ENCODE measurements at regions not wholly inside any gene's neighbourhood (a gene's known extent, or its start where the extent isn't known, plus 50 kb on each side); places are given as distances from the start of the nearest gene placed in this dataset.

- Histone ChIP-seq H3K36me3 (ENCODE audit: control insufficient read depth, insufficient read depth, low read length) (no peaks in the 10 kb centered on the region), H3K4me1 (ENCODE audit: control insufficient read depth, insufficient read depth, low read length) (no peaks in the 10 kb centered on the region), H3K27ac (ENCODE audit: low read length) (no peak overlapping the region), H3K9me3 (ENCODE audit: control insufficient read depth, insufficient read depth, low read length) (no peaks in the 10 kb centered on the region), H3K27me3 (ENCODE audit: control insufficient read depth, insufficient read depth, low read length) (peaks cover 3% of the 10 kb centered on the region), H3K4me3 (ENCODE audit: low read length) (no peak overlapping the region)
- no peak for DNase-seq
- TF ChIP-seq, protein P1, sequence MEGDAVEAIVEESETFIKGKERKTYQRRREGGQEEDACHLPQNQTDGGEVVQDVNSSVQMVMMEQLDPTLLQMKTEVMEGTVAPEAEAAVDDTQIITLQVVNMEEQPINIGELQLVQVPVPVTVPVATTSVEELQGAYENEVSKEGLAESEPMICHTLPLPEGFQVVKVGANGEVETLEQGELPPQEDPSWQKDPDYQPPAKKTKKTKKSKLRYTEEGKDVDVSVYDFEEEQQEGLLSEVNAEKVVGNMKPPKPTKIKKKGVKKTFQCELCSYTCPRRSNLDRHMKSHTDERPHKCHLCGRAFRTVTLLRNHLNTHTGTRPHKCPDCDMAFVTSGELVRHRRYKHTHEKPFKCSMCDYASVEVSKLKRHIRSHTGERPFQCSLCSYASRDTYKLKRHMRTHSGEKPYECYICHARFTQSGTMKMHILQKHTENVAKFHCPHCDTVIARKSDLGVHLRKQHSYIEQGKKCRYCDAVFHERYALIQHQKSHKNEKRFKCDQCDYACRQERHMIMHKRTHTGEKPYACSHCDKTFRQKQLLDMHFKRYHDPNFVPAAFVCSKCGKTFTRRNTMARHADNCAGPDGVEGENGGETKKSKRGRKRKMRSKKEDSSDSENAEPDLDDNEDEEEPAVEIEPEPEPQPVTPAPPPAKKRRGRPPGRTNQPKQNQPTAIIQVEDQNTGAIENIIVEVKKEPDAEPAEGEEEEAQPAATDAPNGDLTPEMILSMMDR (IDR thresholded peaks at IDR 0.05), result no peak
- Mint-ChIP-seq H3K9me3 (no peaks in the 10 kb centered on the region), H3K27me3 (ENCODE audit: low read depth in 2 of 2) (peaks cover 14 to 17% of the 10 kb centered on the region in 2 donors), H3K4me1 (no peaks in the 10 kb centered on the region), H3K4me3 (no peak overlapping the region), H3K27ac (no peak overlapping the region), H3K36me3 (no peaks in the 10 kb centered on the region)
- ATAC-seq, result no peak
- intact Hi-C loops (cut with micrococcal nuclease), result no loop called here
- WGBS (ENCODE audit: insufficient coverage), result 80% methylated on average over 2 of the region's 2 CpGs
Observed at GRCh38 chr12:13870255-13870654, 111.1 kb downstream of the GRIN2B start.

DNA sequence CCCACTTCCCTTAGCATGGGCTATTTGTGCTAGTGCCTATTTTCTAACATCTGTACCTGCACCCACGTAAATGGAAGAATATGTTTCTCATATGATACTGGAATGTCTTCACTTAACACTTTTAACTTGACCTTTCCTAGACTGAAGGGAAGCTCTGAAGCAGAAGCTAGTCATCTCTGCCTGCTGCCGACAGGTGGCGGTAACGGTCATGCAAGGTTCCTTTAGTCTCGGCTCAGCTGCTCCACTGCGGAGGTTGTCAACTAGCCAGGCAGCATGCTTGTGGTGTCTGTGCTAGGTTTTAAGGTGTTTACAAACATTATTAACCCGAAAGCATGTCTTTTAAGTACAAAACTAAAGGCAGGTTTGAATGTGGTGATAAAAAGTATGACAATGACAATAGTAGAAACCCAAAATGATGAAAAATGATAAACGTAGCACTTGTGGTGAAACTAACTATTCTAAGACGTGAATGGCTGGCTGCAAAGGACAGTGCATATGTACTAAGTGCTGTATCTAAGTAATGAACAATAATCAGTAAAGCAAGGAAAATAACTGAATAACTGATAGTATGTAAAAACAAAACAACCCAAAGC, 117.2 kb downstream of the GRIN2B start:
- DNase-seq, result peak; percentile 18 to 60

DNA sequence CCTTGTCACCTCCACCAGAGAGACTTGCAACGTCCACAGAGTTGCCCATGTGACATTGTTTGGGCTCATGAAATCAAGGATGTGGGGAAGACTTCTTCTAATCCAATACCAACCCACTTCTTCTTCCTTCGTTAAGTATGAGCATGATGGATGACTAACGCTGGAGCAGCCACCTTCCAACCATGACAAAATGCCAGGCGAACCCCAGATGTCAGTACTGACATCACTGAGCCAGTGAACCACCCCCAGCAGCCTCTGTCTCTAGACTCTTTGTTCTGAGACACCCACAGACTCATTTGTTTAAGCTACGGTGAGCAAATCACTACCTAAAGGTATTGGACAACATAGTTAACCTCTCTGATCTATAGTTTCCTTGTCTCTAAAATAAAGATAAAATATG, 123.7 kb downstream of the GRIN2B start:
- TF ChIP-seq, protein P1 (IDR thresholded peaks at IDR 0.05), result no peak
- WGBS (ENCODE audit: insufficient coverage), result 79% methylated on average over 5 of the region's 5 CpGs
- Histone ChIP-seq H3K36me3 (ENCODE audit: control insufficient read depth, insufficient read depth, low read length) (no peaks in the 10 kb centered on the region), H3K27me3 (ENCODE audit: control insufficient read depth, insufficient read depth, low read length) (no peaks in the 10 kb centered on the region), H3K4me1 (ENCODE audit: control insufficient read depth, insufficient read depth, low read length) (no peaks in the 10 kb centered on the region), H3K27ac (ENCODE audit: low read length) (no peak overlapping the region), H3K4me3 (ENCODE audit: low read length) (no peak overlapping the region), H3K9me3 (ENCODE audit: control insufficient read depth, insufficient read depth, low read length) (no peaks in the 10 kb centered on the region)
- no peak for DNase-seq
- H3K4me3 Mint-ChIP-seq, result no peak overlapping the region
- no peak overlapping the region for H3K27ac Mint-ChIP-seq
- H3K4me1 Mint-ChIP-seq, result no peaks in the 10 kb centered on the region
- H3K36me3 Mint-ChIP-seq, result no peaks in the 10 kb centered on the region
- ATAC-seq, result no peak
- H3K27me3 Mint-ChIP-seq (ENCODE audit: low read depth in 2 of 2), result peaks cover 0 to 3% of the 10 kb centered on the region in 2 donors
- intact Hi-C loops (cut with micrococcal nuclease), result no loop called here
- no peaks in the 10 kb centered on the region for H3K9me3 Mint-ChIP-seq

More for the DNA sequence above, 117.2 kb downstream of the GRIN2B start:
- H3K36me3 Mint-ChIP-seq, result no peaks in the 10 kb centered on the region
- H3K4me1 ChIP-seq (ENCODE audit: control insufficient read depth, insufficient read depth, low read length), result no peaks in the 10 kb centered on the region
- no peaks in the 10 kb centered on the region for H3K9me3 Mint-ChIP-seq
- H3K27ac ChIP-seq (ENCODE audit: low read length), result no peak overlapping the region
- no peaks in the 10 kb centered on the region for H3K4me1 Mint-ChIP-seq
- peaks cover 4 to 10% of the 10 kb centered on the region in 2 donors for H3K27me3 Mint-ChIP-seq (ENCODE audit: low read depth in 2 of 2)
- TF ChIP-seq, protein P1 (IDR thresholded peaks at IDR 0.05), result peak; percentile 75
- no peaks in the 10 kb centered on the region for H3K36me3 ChIP-seq (ENCODE audit: control insufficient read depth, insufficient read depth, low read length)
- WGBS (ENCODE audit: insufficient coverage), result 19% methylated on average over 8 of the region's 9 CpGs
- intact Hi-C loops (cut with micrococcal nuclease), result loop anchor here (5.0 kb wide), 1 partner anchor 303 kb away; no protein-coding TSS in a partner anchor
- H3K4me3 ChIP-seq (ENCODE audit: low read length), result no peak overlapping the region
- ATAC-seq, result peak in 2 of 3 donors; percentile 54 to 66
- H3K27ac Mint-ChIP-seq, result no peak overlapping the region
- no peaks in the 10 kb centered on the region for H3K27me3 ChIP-seq (ENCODE audit: control insufficient read depth, insufficient read depth, low read length)
- no peaks in the 10 kb centered on the region for H3K9me3 ChIP-seq (ENCODE audit: control insufficient read depth, insufficient read depth, low read length)
- H3K4me3 Mint-ChIP-seq, result no peak overlapping the region

DNA sequence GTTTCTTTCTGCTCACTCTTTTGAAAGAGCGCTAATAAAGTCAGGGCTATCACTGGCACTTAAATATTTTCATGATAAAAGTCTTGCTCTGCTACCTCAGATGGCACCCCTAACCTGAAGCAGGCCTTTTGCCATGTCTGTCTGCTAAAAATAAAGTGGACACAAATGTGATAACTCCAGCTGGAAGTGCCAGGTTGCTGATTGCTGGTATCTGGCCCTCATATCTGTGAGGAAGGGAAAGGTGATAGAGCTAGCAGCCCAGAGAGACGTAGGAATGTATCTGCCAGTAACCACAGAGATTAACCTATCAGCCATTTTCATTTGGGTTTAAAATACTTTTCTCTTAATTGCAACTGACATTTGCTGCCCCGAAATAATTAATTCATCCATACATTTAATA, 127.9 kb downstream of the GRIN2B start:
- Histone ChIP-seq H3K36me3 (ENCODE audit: control insufficient read depth, insufficient read depth, low read length) (no peaks in the 10 kb centered on the region), H3K27ac (ENCODE audit: low read length) (no peak overlapping the region), H3K27me3 (ENCODE audit: control insufficient read depth, insufficient read depth, low read length) (no peaks in the 10 kb centered on the region), H3K4me3 (ENCODE audit: low read length) (no peak overlapping the region), H3K9me3 (ENCODE audit: control insufficient read depth, insufficient read depth, low read length) (no peaks in the 10 kb centered on the region), H3K4me1 (ENCODE audit: control insufficient read depth, insufficient read depth, low read length) (no peaks in the 10 kb centered on the region)
- intact Hi-C loops (cut with micrococcal nuclease), result no loop called here
- peaks cover 2 to 3% of the 10 kb centered on the region in 2 donors for H3K9me3 Mint-ChIP-seq
- WGBS (ENCODE audit: insufficient coverage), result 92% methylated on average over 2 of the region's 3 CpGs
- no peak for ATAC-seq
- DNase-seq, result no peak
- peaks cover 0 to 3% of the 10 kb centered on the region in 2 donors for H3K27me3 Mint-ChIP-seq (ENCODE audit: low read depth in 2 of 2)
- H3K4me1 Mint-ChIP-seq, result no peaks in the 10 kb centered on the region
- no peak overlapping the region for H3K27ac Mint-ChIP-seq
- no peak overlapping the region for H3K4me3 Mint-ChIP-seq
- no peaks in the 10 kb centered on the region for H3K36me3 Mint-ChIP-seq
- TF ChIP-seq, protein P1 (IDR thresholded peaks at IDR 0.05), result no peak
